ENCODE measurements at regions not wholly inside any gene's neighbourhood (a gene's known extent, or its start where the extent isn't known, plus 50 kb on each side); places are given as distances from the start of the nearest gene placed in this dataset.

DNA sequence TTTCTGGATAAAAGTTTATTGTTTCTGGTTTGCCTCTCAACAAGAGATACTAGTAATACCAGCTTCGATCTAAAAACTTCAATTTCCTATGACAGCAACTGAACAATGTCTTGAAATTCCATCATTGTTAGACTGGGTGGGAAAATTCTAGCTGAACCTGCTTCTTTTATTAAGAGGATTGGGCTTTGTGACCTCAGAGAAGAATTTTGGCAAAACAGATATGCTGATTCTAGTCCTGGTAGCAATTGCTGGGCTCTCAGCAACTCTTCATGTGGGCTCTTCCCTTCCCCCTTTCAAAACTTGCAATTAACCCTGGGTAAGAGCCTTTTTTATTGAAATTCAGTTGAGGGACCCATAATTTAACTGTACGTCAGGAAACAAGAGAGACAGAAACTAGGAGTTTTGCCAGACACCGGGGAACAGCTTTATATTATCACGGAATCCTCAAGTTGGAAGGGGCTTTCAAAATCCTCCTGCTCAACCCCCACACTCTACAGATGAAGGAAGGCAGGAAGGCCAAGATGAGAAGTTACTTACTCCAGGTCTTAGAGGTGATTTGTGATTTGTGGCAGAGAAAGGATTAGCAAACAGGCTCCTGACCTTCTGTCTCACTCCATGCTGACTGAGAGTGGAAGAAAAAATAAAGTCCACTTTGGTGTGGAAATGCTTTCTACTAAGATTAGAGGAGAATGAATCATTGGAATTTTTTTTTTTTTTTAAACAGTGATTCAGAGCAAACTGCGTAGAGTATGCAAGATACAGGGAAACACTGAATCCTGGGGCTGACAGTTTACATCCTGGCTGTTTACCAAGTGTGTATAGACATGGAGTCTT, 239.0 kb upstream of the ATP2B1 start:
- TF ChIP-seq POLR2AphosphoS5 (IDR thresholded peaks at IDR 0.05; ENCODE audit: insufficient read depth in 1 of 2, low read depth in 1 of 2), result peak in 1 of 2 donors; percentile 85
- TF ChIP-seq, protein P1, sequence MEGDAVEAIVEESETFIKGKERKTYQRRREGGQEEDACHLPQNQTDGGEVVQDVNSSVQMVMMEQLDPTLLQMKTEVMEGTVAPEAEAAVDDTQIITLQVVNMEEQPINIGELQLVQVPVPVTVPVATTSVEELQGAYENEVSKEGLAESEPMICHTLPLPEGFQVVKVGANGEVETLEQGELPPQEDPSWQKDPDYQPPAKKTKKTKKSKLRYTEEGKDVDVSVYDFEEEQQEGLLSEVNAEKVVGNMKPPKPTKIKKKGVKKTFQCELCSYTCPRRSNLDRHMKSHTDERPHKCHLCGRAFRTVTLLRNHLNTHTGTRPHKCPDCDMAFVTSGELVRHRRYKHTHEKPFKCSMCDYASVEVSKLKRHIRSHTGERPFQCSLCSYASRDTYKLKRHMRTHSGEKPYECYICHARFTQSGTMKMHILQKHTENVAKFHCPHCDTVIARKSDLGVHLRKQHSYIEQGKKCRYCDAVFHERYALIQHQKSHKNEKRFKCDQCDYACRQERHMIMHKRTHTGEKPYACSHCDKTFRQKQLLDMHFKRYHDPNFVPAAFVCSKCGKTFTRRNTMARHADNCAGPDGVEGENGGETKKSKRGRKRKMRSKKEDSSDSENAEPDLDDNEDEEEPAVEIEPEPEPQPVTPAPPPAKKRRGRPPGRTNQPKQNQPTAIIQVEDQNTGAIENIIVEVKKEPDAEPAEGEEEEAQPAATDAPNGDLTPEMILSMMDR (IDR thresholded peaks at IDR 0.05), result no peak

All from vagina (tissue), 2 donors.